ENCODE measurements at regions not wholly inside any gene's neighbourhood (a gene's known extent, or its start where the extent isn't known, plus 50 kb on each side); places are given as distances from the start of the nearest gene placed in this dataset.

- H3K4me1 ChIP-seq: peaks cover 4% of the 10 kb centered on the region
- H3K27ac ChIP-seq: no peak overlapping the region
- TF ChIP-seq CTCF (IDR thresholded peaks at IDR 0.05) (no peak), POLR2A (IDR thresholded peaks at IDR 0.05) (no peak)
- intact Hi-C loops (cut with DNase I): no loop called here
- ATAC-seq (no peak), DNase-seq (no peak)
- no peaks in the 10 kb centered on the region for H3K27me3 ChIP-seq
- H3K9me3 ChIP-seq: no peaks in the 10 kb centered on the region
- 26 to 50% methylated on average over 1 of the region's 1 CpG for WGBS, 2 donors
- no peaks in the 10 kb centered on the region for H3K36me3 ChIP-seq (replicated peaks in 1 of 2; ENCODE audit: insufficient read depth in 1 of 2, low read depth in 2 of 2)
- no peak overlapping the region for H3K4me3 ChIP-seq
Observed at GRCh38 chr12:45547822-45548221, 181.7 kb upstream of the ARID2 start.

DNA sequence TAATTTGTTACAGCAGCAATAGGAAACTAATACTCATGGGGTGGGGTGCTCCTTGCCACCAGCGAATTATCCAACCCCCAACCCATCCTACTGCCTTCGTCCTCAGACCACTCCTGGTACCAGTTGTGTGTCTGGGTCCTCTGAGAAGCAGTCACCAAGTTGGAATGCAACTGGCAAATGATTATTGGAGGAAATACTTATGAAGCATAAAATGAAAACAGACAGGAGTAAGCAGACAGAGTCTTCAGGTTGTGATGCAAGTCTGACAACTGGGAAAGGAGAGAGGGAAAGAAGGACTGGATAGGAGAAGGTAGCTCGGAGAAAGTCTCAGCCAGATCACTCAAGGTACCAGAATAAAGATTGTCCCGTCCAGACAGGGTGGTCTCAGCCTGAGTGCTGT is 181.1 kb upstream of the ARID2 start:
- Histone ChIP-seq H3K4me3 (no peak overlapping the region), H3K27ac (no peak overlapping the region), H3K4me1 (peaks cover 4% of the 10 kb centered on the region), H3K36me3 (replicated peaks in 1 of 2; ENCODE audit: insufficient read depth in 1 of 2, low read depth in 2 of 2) (no peaks in the 10 kb centered on the region), H3K27me3 (no peaks in the 10 kb centered on the region), H3K9me3 (no peaks in the 10 kb centered on the region)
- ATAC-seq (no peak), DNase-seq (no peak)
- intact Hi-C loops (cut with DNase I): no loop called here
- 68 to 87% methylated on average over 4 of the region's 4 CpGs for WGBS, 2 donors
- TF ChIP-seq CTCF (IDR thresholded peaks at IDR 0.05): no peak
- no peak for TF ChIP-seq POLR2A (IDR thresholded peaks at IDR 0.05)

DNA sequence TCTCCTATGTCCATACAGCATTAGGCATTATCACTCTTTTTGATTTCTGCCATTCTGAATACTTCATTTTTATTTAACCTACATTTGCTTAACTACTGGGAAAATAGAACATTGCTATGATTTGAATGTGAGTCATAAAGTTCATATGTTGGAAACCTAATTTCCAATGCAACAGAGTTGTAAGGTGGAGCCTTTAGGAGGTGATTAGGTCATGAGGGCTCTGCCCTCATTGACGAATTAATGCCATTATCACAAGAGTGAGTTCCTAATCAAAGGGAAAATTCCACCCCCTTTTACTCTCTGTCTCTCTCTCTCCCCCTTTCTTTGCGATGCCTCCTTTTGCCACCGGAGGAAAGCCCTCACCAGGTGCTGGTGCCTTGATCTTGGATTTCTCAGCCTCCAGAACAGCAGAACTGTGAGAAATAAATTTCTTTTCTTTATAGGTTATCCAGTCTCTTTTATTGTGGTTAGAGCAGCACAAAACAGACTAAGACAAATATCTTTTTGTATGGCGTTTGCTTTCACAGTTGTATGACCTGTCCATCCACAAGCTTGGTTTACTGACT is 180.1 kb upstream of the ARID2 start:
- Histone ChIP-seq H3K36me3 (replicated peaks in 1 of 2; ENCODE audit: insufficient read depth in 1 of 2, low read depth in 2 of 2) (no peaks in the 10 kb centered on the region), H3K27ac (no peak overlapping the region), H3K9me3 (no peaks in the 10 kb centered on the region), H3K4me3 (no peak overlapping the region), H3K4me1 (peaks cover 4% of the 10 kb centered on the region), H3K27me3 (no peaks in the 10 kb centered on the region)
- TF ChIP-seq CTCF (IDR thresholded peaks at IDR 0.05) (no peak), POLR2A (IDR thresholded peaks at IDR 0.05) (no peak)
- intact Hi-C loops (cut with DNase I): no loop called here
- 77 to 83% methylated on average over 4 of the region's 4 CpGs for WGBS, 2 donors
- DNase-seq (no peak), ATAC-seq (no peak)

GRCh38 chr12:45553204-45553603 is 176.3 kb upstream of the ARID2 start:
- Histone ChIP-seq H3K4me3 (no peak overlapping the region), H3K36me3 (replicated peaks in 1 of 2; ENCODE audit: insufficient read depth in 1 of 2, low read depth in 2 of 2) (no peaks in the 10 kb centered on the region), H3K4me1 (peaks cover 4% of the 10 kb centered on the region), H3K27ac (no peak overlapping the region), H3K9me3 (peaks cover 0 to under 1% (median 0%) of the 10 kb centered on the region in 3 donors), H3K27me3 (no peaks in the 10 kb centered on the region)
- no peak for TF ChIP-seq POLR2A (IDR thresholded peaks at IDR 0.05)
- no peak for TF ChIP-seq CTCF (IDR thresholded peaks at IDR 0.05)
- 75 to 95% methylated on average over 3 of the region's 3 CpGs for WGBS, 2 donors
- ATAC-seq (no peak), DNase-seq (no peak)
- intact Hi-C loops (cut with DNase I): no loop called here

- Histone ChIP-seq H3K9me3 (peaks cover 0 to 3% (median 0%) of the 10 kb centered on the region in 3 donors), H3K27ac (no peak overlapping the region), H3K4me1 (peaks cover 4% of the 10 kb centered on the region), H3K36me3 (replicated peaks in 1 of 2; ENCODE audit: insufficient read depth in 1 of 2, low read depth in 2 of 2) (no peaks in the 10 kb centered on the region), H3K4me3 (no peak overlapping the region), H3K27me3 (no peaks in the 10 kb centered on the region)
- TF ChIP-seq POLR2A (IDR thresholded peaks at IDR 0.05) (no peak), CTCF (IDR thresholded peaks at IDR 0.05) (no peak)
- DNase-seq: no peak
- ATAC-seq: no peak
- intact Hi-C loops (cut with DNase I): no loop called here
Observed at GRCh38 chr12:45557016-45557415, 172.5 kb upstream of the ARID2 start.
